Left renal pelvis (tissue), 4 donors: ENCODE measurements at regions not wholly inside any gene's neighbourhood (a gene's known extent, or its start where the extent isn't known, plus 50 kb on each side); places are given as distances from the start of the nearest gene placed in this dataset.
"Not testable (repeated sequence)": the region's sequence is repeated elsewhere in the genome, so short reads cannot be mapped to it uniquely, and the experiment has no call there.

Experiments
- DNase-seq, 4 donors: peaks; one replicate each; pipeline ENCODE4 v3.0.0-alpha.2; 2013; ENCODE audit warnings: low read depth in 4 of 4, low spot score in 3 of 4

GRCh38 chr13:61536433-61536832 is 120.8 kb upstream of the PCDH20 start:
- DNase-seq = no peak

- no peak for DNase-seq
These were observed 115.9 kb upstream of the PCDH20 start for GRCh38 chr13:61531383-61532065.

DNA sequence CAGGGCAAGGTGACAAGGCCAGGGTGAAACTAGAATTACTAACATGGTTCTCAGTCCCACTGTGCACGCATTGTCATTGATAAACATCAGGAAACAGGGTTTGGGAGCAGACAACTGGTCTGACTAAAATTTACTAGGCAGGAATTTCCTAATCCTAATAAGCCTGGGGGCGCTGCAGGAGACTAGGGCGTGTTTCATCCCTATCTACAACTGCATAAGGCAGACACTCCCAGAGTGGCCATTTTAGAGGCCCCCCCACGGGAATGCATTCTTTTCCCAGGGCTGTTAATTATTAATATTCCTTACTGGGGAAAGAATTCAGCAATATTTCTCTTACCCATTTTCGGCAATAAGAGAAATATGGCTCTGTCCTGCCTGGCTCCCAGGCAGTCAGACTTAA is 103.6 kb upstream of the PCDH20 start:
- not testable (repeated sequence) for DNase-seq

DNA sequence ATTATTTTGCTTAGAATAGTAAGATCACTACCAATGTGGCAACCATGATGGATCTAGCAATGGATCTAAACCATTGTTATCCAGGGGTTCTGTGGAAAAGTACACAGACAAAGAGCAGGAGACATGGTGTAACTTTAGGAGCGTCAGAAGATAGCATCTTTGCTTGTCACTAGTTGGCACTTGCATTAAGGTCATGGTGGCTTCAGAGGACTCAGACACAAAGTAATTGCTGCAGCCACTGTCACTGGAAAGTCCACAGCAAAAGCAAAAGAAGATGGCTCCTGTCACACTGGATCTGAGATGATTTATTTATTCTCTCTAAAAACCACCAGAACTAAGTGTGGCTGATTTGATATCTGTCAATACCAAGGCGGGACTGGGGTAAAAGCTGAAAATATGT is 93.3 kb upstream of the PCDH20 start:
- no peak for DNase-seq

DNA sequence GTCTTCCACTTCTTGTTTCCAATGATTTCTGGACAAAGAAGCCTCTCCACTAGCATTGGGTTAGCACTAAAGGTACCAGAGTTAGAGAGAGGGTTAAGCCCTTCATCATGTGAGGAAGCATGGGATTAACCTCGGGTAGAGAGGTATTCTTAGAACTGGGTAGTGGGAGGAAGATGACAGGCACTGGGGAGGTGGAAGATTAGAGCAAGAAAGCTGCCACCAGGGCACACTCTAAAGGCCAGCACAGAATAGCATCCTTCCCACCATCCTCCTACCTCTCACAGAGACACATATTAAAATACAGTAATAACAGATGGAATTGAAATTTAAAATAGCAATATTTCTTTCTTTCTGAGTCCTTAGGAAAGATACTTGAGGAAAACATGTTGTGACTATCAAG is 84.5 kb upstream of the PCDH20 start:
- no peak for DNase-seq

- no peak for DNase-seq
These were observed 80.0 kb upstream of the PCDH20 start for GRCh38 chr13:61495648-61496047.

- not testable (repeated sequence) for DNase-seq
These were observed 77.9 kb upstream of the PCDH20 start for GRCh38 chr13:61493556-61493955.

DNA sequence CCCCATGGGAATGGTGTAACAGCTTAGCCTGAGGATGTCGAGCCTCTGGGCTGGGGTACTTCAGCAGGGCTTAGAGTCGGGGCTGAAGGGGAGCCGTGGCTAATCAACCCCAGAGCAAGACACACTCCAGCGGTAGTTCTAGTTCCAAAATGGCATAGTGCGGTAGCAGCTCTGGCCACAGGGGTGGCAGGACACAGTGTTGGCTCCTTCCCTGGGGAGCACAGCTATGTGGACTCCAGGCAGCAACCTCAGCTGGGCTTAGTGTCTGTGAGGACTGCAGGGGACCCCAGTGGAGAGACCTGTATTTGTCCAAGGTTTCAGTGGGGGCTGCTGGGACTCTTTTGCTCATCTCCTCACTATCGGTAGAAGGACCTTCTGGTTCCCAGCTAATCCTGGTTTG is 70.8 kb upstream of the PCDH20 start:
- DNase-seq = no peak

DNA sequence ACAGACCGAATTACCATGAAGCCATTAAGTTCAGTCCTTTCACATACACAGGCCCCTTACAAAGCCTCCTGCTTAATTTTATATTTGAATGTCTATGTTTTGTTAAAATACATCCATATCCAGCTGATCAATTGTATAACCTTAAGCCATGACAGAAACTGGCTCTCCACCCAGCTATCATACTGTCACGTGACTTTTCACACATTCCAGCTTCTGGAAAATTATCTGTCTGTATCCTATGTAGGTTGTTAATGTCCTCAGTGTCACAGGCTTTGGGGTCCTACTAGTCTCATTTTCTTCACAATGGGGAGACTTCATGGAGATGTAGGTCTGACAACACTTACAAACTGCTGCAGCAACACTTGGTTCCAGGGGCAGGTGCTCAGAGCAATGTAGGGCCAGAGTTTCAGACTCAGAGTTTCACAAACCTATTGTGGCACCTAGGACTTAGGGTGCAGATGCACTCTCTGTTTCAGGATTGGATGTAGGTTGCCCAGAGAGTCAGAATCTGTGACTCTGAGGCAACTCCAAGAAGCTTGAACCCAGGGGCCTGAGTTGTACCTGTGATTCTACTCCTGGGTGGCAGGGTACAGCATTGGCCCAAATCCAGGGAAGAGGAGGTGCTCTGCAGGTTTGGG is 69.6 kb upstream of the PCDH20 start:
- DNase-seq = no peak

DNA sequence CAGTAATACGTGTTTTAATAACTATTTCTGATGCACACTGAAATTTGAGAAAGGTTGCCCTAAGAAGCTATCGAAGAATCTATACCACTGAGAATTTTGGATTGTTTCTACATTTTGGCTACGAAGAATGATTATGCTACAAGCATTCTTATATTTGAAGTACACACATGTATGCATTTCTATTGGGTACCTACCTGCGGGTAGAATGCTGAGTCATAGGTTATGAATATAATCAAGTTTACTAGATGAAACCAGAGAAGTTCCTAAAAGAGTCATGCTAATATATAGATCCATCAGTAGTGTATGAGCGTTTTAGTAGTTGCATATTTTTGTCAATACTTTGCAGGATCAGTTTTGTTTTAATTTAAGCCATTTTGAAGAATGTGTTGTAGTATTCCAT is 62.0 kb upstream of the PCDH20 start:
- DNase-seq = no peak

GRCh38 chr13:61470786-61471185 is 55.1 kb upstream of the PCDH20 start:
- no peak for DNase-seq

GRCh38 chr13:61466280-61466679 is 50.6 kb upstream of the PCDH20 start:
- no peak for DNase-seq
